Activated CD8-positive, alpha-beta T cell treated with anti-CD3 and anti-CD28 coated beads for 36 hours (primary cell): ENCODE measurements at regions not wholly inside any gene's neighbourhood (a gene's known extent, or its start where the extent isn't known, plus 50 kb on each side); places are given as distances from the start of the nearest gene placed in this dataset.

Experiments used
- ATAC-seq: fragments of 200-7000 bp; cut with Tn5 transposase; one replicate; pipeline ENCODE4 v1.10.0; 2021; ENCODE audit warnings: mild to moderate bottlenecking, moderate library complexity
- CTCF ChIA-PET: fragments of 350-600 bp; sonication (Branson Sonifier 250); formaldehyde crosslinking; loops from one replicate; lab custom pipeline; 2021; ENCODE audit warnings: antibody characterized with exemption; lab: Charles Lee
- POLR2A ChIA-PET: fragments of 350-600 bp; sonication (Branson Sonifier 250); formaldehyde crosslinking; loops from one replicate; lab custom pipeline; 2021; ENCODE audit warnings: antibody characterized with exemption; lab: Charles Lee
- DNase-seq: peaks from one replicate; pipeline ENCODE4 v3.0.0-alpha.2; 2020
- H3K27ac Mint-ChIP-seq: one replicate; pipeline ENCODE4 v1.8.0; 2021; ENCODE audit warnings: mild to moderate bottlenecking, mixed read lengths
- H3K27me3 Mint-ChIP-seq: one replicate; pipeline ENCODE4 v1.8.0; 2021; ENCODE audit warnings: mixed read lengths
- H3K36me3 Mint-ChIP-seq: one replicate; pipeline ENCODE4 v1.8.0; 2021; ENCODE audit warnings: low read depth, mixed read lengths
- H3K4me1 Mint-ChIP-seq: one replicate; pipeline ENCODE4 v1.8.0; 2021; ENCODE audit warnings: low read depth, mixed read lengths
- H3K4me3 Mint-ChIP-seq: one replicate; pipeline ENCODE4 v1.8.0; 2021; ENCODE audit warnings: mild to moderate bottlenecking, moderate library complexity, mixed read lengths
- H3K9me3 Mint-ChIP-seq: one replicate; pipeline ENCODE4 v1.8.0; 2021; ENCODE audit warnings: mixed read lengths
- intact Hi-C: fragments of 100-400 bp; cut with micrococcal nuclease; formaldehyde crosslinking; loops from one replicate; pipeline ENCODE4 v1.10.0; 2022
- TF ChIP-seq, protein P1 (sequence below): fragments of 200-600 bp; IDR thresholded peaks from one replicate; pipeline ENCODE4 v1.8.0; 2022; ENCODE audit warnings: antibody characterized with exemption, mild to moderate bottlenecking

DNA sequence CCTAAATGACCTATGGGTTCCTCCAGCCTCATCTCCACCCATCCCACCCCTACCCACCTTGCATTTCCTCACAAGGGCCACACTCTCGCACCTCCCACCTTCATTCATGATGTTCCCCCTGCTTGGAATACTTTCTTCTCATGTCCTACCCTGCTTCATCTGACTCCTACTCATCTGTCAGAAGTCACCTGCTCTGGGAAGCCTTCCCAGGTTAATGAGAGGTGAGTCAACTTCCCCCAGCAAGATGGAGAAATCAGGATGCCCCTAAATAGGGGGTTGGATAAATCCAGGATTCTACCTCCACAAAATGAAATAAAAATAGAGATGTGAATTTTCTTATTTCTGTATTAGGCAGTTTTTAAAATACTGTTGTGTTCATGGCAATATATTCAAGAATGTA, 51.0 kb upstream of the WSB1 start:
- Mint-ChIP-seq H3K27ac (no peak overlapping the region), H3K27me3 (peaks cover 6% of the 10 kb centered on the region), H3K4me1 (peaks cover 20% of the 10 kb centered on the region), H3K4me3 (no peak overlapping the region), H3K36me3 (no peaks in the 10 kb centered on the region), H3K9me3 (no peaks in the 10 kb centered on the region)
- ATAC-seq (no peak), DNase-seq (no peak)
- CTCF ChIA-PET = interaction anchor here (1.6 to 3.4 kb wide), 2 partner anchors 90 to 91 kb away, joined by 13 to 22 read pairs; no protein-coding TSS in a partner anchor
- intact Hi-C loops = loop anchor here (10.0 kb wide), 1 partner anchor 52 kb away; the partner anchor contains the start of gene WSB1
- POLR2A ChIA-PET = no interaction called here
- TF ChIP-seq, protein P1, sequence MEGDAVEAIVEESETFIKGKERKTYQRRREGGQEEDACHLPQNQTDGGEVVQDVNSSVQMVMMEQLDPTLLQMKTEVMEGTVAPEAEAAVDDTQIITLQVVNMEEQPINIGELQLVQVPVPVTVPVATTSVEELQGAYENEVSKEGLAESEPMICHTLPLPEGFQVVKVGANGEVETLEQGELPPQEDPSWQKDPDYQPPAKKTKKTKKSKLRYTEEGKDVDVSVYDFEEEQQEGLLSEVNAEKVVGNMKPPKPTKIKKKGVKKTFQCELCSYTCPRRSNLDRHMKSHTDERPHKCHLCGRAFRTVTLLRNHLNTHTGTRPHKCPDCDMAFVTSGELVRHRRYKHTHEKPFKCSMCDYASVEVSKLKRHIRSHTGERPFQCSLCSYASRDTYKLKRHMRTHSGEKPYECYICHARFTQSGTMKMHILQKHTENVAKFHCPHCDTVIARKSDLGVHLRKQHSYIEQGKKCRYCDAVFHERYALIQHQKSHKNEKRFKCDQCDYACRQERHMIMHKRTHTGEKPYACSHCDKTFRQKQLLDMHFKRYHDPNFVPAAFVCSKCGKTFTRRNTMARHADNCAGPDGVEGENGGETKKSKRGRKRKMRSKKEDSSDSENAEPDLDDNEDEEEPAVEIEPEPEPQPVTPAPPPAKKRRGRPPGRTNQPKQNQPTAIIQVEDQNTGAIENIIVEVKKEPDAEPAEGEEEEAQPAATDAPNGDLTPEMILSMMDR = no peak

DNA sequence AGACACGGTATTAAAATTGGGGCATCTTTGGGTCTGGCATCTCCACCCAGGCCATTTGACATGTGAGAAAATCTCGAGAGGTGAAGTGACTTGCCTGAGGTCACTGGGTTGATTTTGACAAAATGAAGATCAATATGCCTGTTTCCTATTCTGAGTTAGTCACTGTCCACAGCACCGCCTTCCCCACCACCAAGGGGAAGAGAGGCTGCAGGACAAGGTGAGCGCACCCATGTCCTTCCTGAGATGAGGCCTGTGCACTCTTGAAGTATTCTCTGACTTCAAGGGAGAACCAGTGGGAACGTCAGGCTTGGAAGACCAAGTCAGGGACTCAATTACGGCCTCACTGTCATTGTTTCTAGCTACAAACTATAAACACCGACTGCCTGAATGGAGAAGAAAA, 49.9 kb upstream of the WSB1 start:
- Mint-ChIP-seq H3K9me3 (no peaks in the 10 kb centered on the region), H3K27ac (no peak overlapping the region), H3K4me1 (peaks cover 16% of the 10 kb centered on the region), H3K27me3 (peaks cover 7% of the 10 kb centered on the region), H3K36me3 (no peaks in the 10 kb centered on the region), H3K4me3 (no peak overlapping the region)
- CTCF ChIA-PET = interaction anchor here (0.9 to 1.6 kb wide), 3 partner anchors 49 to 111 kb away, joined by 3 to 13 read pairs (median 5); no protein-coding TSS in a partner anchor
- intact Hi-C loops = loop anchor here (2.0 to 10.0 kb wide), 2 partner anchors 51 to 89 kb away; partner anchors contain the start of gene WSB1
- DNase-seq (no peak), ATAC-seq (no peak)
- TF ChIP-seq, protein P1 = no peak
- POLR2A ChIA-PET = no interaction called here
